Esophagus muscularis mucosa (tissue), 4 donors: ENCODE measurements at regions not wholly inside any gene's neighbourhood (a gene's known extent, or its start where the extent isn't known, plus 50 kb on each side); places are given as distances from the start of the nearest gene placed in this dataset.
A peak's percentile ranks its signal among the peaks of the same experiment; 100 is the strongest.
"Not testable (repeated sequence)": the region's sequence is repeated elsewhere in the genome, so short reads cannot be mapped to it uniquely, and the experiment has no call there.

Experiments used
- DNase-seq: peaks from one replicate; pipeline ENCODE4 v3.0.0-alpha.2; 2017; ENCODE audit errors: extremely low spot score
- H3K27ac ChIP-seq, 4 donors: fragments of 200-600 bp; sonication (generic); replicated peaks in 1 of 4; 1 replicate in 3 of 4; 2 replicates in 1 of 4; pipeline ENCODE4 v1.5.1; 2016 to 2019; ENCODE audit warnings: mild to moderate bottlenecking in 1 of 4
- H3K27me3 ChIP-seq, 4 donors: fragments of 200-600 bp; sonication (generic); one replicate each; pipeline versions ENCODE4 v1.5.1 to v1.6.0; 2016 to 2019
- H3K36me3 ChIP-seq, 4 donors: fragments of 200-600 bp; sonication (generic); one replicate each; pipeline ENCODE4 v1.5.1; 2016 to 2019
- H3K4me1 ChIP-seq, 4 donors: fragments of 200-600 bp; sonication (generic); one replicate each; pipeline ENCODE4 v1.5.1; 2016 to 2019
- H3K4me3 ChIP-seq, 4 donors: fragments of 200-600 bp; sonication (generic); 1 replicate in 2 of 4; 2 replicates in 2 of 4; pipeline ENCODE4 v1.5.1; 2016 to 2019; ENCODE audit warnings: mild to moderate bottlenecking in 4 of 4, moderate library complexity in 1 of 4
- H3K9me3 ChIP-seq, 4 donors: fragments of 200-600 bp; sonication (generic); 1 replicate in 3 of 4; 2 replicates in 1 of 4; pipeline ENCODE4 v1.5.1; 2016 to 2019
- CTCF ChIP-seq, 3 experiments: fragments of 200-600 bp in 2 of 3; fragments of 450-650 bp in 1 of 3; sonication (generic) in 2 of 3; IDR thresholded peaks; one replicate each; pipeline ENCODE4 v1.5.1; 2017 to 2019; ENCODE audit warnings: antibody characterized with exemption in 3 of 3, mild to moderate bottlenecking in 2 of 3, moderate library complexity in 1 of 3
- EP300 ChIP-seq: sonication (generic); formaldehyde crosslinking; IDR thresholded peaks from one replicate; pipeline ENCODE4 v1.6.1; 2017; ENCODE audit warnings: antibody characterized with exemption
- POLR2A ChIP-seq: fragments of 450-650 bp; IDR thresholded peaks from one replicate; pipeline ENCODE4 v1.6.1; 2017; ENCODE audit warnings: antibody characterized with exemption, moderate library complexity, mild to moderate bottlenecking, low read depth
- POLR2AphosphoS5 ChIP-seq, 2 donors: sonication (generic); formaldehyde crosslinking; IDR thresholded peaks; one replicate each; pipeline ENCODE4 v1.6.1; 2017; ENCODE audit warnings: antibody characterized with exemption in 2 of 2
- WGBS: methylation state at CpG from one replicate; pipeline ENCODE4 v1.1.5; 2018; 5-methylcytosine and 5-hydroxymethylcytosine counted together
- intact Hi-C: fragments of 100-400 bp; cut with DNase I; formaldehyde crosslinking; loops from one replicate; pipeline ENCODE4 v1.15.1; 2023

DNA sequence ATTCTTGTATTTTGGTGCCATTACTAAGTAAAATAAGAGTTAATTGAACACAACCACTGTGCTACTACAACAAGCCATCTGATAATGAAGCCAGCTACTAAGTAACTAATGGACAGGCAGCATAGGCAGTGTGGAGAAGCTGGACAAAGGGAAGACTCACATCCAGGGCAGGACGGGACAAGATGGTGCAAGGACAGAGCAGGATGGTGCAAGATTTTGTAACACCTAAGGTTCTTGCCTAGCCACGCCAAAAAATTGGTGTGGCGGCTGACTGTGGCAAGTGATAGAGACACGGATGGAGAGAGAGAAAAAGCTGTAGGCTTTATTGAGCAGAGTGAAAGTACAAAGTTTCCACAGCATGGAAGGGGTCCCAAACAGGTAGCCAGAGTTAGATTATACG, 114.0 kb upstream of the VANGL1 start:
- Histone ChIP-seq H3K27ac (no peak overlapping the region), H3K9me3 (no peaks in the 10 kb centered on the region), H3K4me1 (peaks cover 0 to 3% (median 0%) of the 10 kb centered on the region in 4 donors), H3K4me3 (no peak overlapping the region), H3K27me3 (no peaks in the 10 kb centered on the region), H3K36me3 (no peaks in the 10 kb centered on the region)
- 91% methylated on average over 5 of the region's 5 CpGs for WGBS
- peak; percentile 82 for DNase-seq
- intact Hi-C loops: no loop called here
- TF ChIP-seq EP300 (no peak), CTCF (IDR thresholded peaks at IDR 0.05) (no peak), POLR2AphosphoS5 (IDR thresholded peaks at IDR 0.05) (no peak), POLR2A (no peak)

DNA sequence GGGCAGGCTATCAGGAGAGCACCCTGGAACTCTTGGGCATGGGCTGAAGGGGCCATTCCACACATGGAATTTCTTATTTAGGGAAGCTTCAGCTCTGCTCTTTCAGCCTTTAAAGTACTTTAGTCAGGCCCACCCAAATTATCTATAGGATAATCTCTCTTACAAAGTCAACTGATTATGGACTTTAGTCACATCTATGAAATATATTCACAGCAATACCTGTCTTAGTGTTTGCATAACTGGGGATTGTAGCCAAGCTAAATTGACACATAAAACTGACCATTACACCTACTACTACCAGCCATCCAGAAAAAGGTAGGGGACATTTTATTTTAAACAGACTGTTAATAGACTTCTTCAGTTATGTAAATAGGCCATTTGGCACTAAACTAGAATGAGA, 114.9 kb upstream of the VANGL1 start:
- Histone ChIP-seq H3K27ac (no peak overlapping the region), H3K36me3 (no peaks in the 10 kb centered on the region), H3K4me1 (no peaks in the 10 kb centered on the region), H3K4me3 (no peak overlapping the region), H3K9me3 (no peaks in the 10 kb centered on the region), H3K27me3 (no peaks in the 10 kb centered on the region)
- no peak for DNase-seq
- TF ChIP-seq POLR2A: no peak
- no peak for TF ChIP-seq POLR2AphosphoS5 (IDR thresholded peaks at IDR 0.05)
- no peak for TF ChIP-seq EP300
- TF ChIP-seq CTCF (IDR thresholded peaks at IDR 0.05): no peak
- intact Hi-C loops: no loop called here

GRCh38 chr1:115524236-115524635, 117.5 kb upstream of the VANGL1 start:
- TF ChIP-seq CTCF (IDR thresholded peaks at IDR 0.05) (no peak), POLR2A (no peak), EP300 (no peak), POLR2AphosphoS5 (IDR thresholded peaks at IDR 0.05) (no peak)
- intact Hi-C loops: no loop called here
- Histone ChIP-seq H3K36me3 (no peaks in the 10 kb centered on the region), H3K4me1 (no peaks in the 10 kb centered on the region), H3K27ac (no peak overlapping the region), H3K27me3 (no peaks in the 10 kb centered on the region), H3K4me3 (no peak overlapping the region), H3K9me3 (no peaks in the 10 kb centered on the region)
- peak; percentile 39 for DNase-seq
- WGBS: 77% methylated on average over 1 of the region's 1 CpG

DNA sequence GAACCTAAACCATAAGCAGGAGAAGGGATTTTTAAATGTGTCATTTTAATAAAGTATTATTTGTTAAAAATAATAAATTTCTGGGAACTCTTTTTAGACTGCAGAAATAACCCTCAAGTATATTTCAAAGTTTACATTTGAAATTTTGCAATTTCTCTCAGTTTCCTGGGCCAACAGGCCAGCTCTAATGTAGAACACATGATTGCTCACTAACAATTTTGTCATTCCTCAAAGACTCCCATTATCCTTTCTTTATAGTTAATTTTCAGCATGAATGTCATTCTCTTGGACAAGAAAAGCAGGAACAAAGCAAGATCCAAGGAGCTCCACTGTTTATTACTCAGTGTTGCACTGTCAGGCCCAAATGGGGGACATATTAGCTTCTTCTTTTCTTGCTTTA, 119.4 kb upstream of the VANGL1 start:
- no peak for DNase-seq
- Histone ChIP-seq H3K27me3 (no peaks in the 10 kb centered on the region), H3K4me1 (no peaks in the 10 kb centered on the region), H3K9me3 (no peaks in the 10 kb centered on the region), H3K4me3 (no peak overlapping the region), H3K27ac (no peak overlapping the region), H3K36me3 (no peaks in the 10 kb centered on the region)
- intact Hi-C loops: no loop called here
- no peak for TF ChIP-seq POLR2A
- no peak for TF ChIP-seq CTCF (IDR thresholded peaks at IDR 0.05)
- TF ChIP-seq POLR2AphosphoS5 (IDR thresholded peaks at IDR 0.05): no peak
- TF ChIP-seq EP300: no peak

- TF ChIP-seq EP300: no peak
- TF ChIP-seq POLR2A: no peak
- no peak for TF ChIP-seq POLR2AphosphoS5 (IDR thresholded peaks at IDR 0.05)
- no peak for TF ChIP-seq CTCF (IDR thresholded peaks at IDR 0.05)
- DNase-seq: no peak
- Histone ChIP-seq H3K9me3 (no peaks in the 10 kb centered on the region), H3K4me3 (no peak overlapping the region), H3K36me3 (no peaks in the 10 kb centered on the region), H3K27ac (no peak overlapping the region), H3K27me3 (no peaks in the 10 kb centered on the region), H3K4me1 (no peaks in the 10 kb centered on the region)
- WGBS: 89% methylated on average over 4 of the region's 4 CpGs
- intact Hi-C loops: no loop called here
Observed at GRCh38 chr1:115515270-115515669, 126.5 kb upstream of the VANGL1 start.

- H3K4me3 ChIP-seq, H3K27ac ChIP-seq, DNase-seq, H3K36me3 ChIP-seq, H3K27me3 ChIP-seq, intact Hi-C loops, H3K9me3 ChIP-seq: not testable (repeated sequence)
- H3K4me1 ChIP-seq: peaks cover 3 to 26% (median 18%) of the 10 kb centered on the region in 4 donors
- 86% methylated on average over 4 of the region's 4 CpGs for WGBS
Observed at GRCh38 chr1:115510226-115510625, 131.5 kb upstream of the VANGL1 start.
